DND-41 (cell line): ENCODE measurements at regions not wholly inside any gene's neighbourhood (a gene's known extent, or its start where the extent isn't known, plus 50 kb on each side); places are given as distances from the start of the nearest gene placed in this dataset.

Experiments used
- ATAC-seq: fragments of 200-7000 bp; cut with Tn5 transposase; 3 replicates; pipeline ENCODE4 v1.9.1; 2021; ENCODE audit warnings: low read depth; ENCODE audit not compliant: insufficient read depth
- DNase-seq: peaks from one replicate; pipeline ENCODE4 v3.0.0-alpha.2; 2020
- H2AFZ ChIP-seq: 2 replicates; pipeline ENCODE4 v1.6.0; 2012; ENCODE audit warnings: low read depth, low read length
- H3K27ac ChIP-seq: 2 replicates; pipeline ENCODE4 v1.5.1; 2012; ENCODE audit warnings: low read length, inconsistent platforms
- H3K27me3 ChIP-seq: fragments of 200-600 bp; sonication (generic); 2 replicates; pipeline ENCODE4 v1.6.0; 2012; ENCODE audit warnings: low read length, mild to moderate bottlenecking, inconsistent platforms; ENCODE audit not compliant: insufficient read depth, poor library complexity
- H3K36me3 ChIP-seq: 2 replicates; pipeline ENCODE4 v1.5.1; 2012; ENCODE audit warnings: low read length, inconsistent platforms; ENCODE audit not compliant: insufficient read depth
- H3K4me1 ChIP-seq: 2 replicates; pipeline ENCODE4 v1.5.1; 2012; ENCODE audit warnings: mild to moderate bottlenecking, low read length; ENCODE audit not compliant: insufficient read depth
- H3K4me2 ChIP-seq: 2 replicates; pipeline ENCODE4 v1.6.0; 2012; ENCODE audit warnings: mild to moderate bottlenecking, moderate library complexity, low read length, inconsistent platforms; ENCODE audit not compliant: insufficient read depth
- H3K4me3 ChIP-seq, 2 experiments: fragments of 200-600 bp in 1 of 2; shearing (Covaris generic) in 1 of 2; 2 replicates each; pipeline ENCODE4 v1.5.1; 2012 to 2016; ENCODE audit warnings: inconsistent platforms in 2 of 2, low read length in 2 of 2, mild to moderate bottlenecking in 2 of 2, low read depth in 1 of 2, moderate library complexity in 1 of 2
- H3K79me2 ChIP-seq: 2 replicates; pipeline ENCODE4 v1.6.0; 2012; ENCODE audit warnings: low read length, inconsistent platforms; ENCODE audit not compliant: insufficient read depth
- H3K9ac ChIP-seq: 2 replicates; pipeline ENCODE4 v1.6.0; 2012; ENCODE audit warnings: low read depth, mild to moderate bottlenecking, inconsistent platforms, low read length, moderate library complexity
- H3K9me3 ChIP-seq: 2 replicates; pipeline ENCODE4 v1.5.1; 2012; ENCODE audit warnings: low read length, moderate library complexity, mild to moderate bottlenecking, inconsistent platforms; ENCODE audit not compliant: insufficient read depth, severe bottlenecking
- H4K20me1 ChIP-seq: 2 replicates; pipeline ENCODE4 v1.6.0; 2012; ENCODE audit warnings: low read length; ENCODE audit not compliant: insufficient read depth
- CTCF ChIP-seq: IDR thresholded peaks from 2 replicates; pipeline ENCODE4 v1.5.1; 2012; ENCODE audit warnings: borderline replicate concordance, low read length, moderate library complexity, mild to moderate bottlenecking; ENCODE audit not compliant: poor library complexity, severe bottlenecking; ENCODE audit errors: extremely low read depth
- EZH2 ChIP-seq: IDR thresholded peaks from 3 replicates; pipeline ENCODE4 v1.6.1; 2012; ENCODE audit warnings: borderline replicate concordance, low read depth, mild to moderate bottlenecking, moderate library complexity, low read length, inconsistent platforms; ENCODE audit not compliant: severe bottlenecking

GRCh38 chr3:144831955-144832716, 860.5 kb downstream of the DIPK2A start:
- no peaks in the 10 kb centered on the region for H3K79me2 ChIP-seq
- no peak overlapping the region for H3K4me3 ChIP-seq
- no peaks in the 10 kb centered on the region for H4K20me1 ChIP-seq
- no peaks in the 10 kb centered on the region for H3K4me1 ChIP-seq
- no peaks in the 10 kb centered on the region for H3K27me3 ChIP-seq
- no peak for TF ChIP-seq CTCF
- TF ChIP-seq EZH2, result no peak
- H3K36me3 ChIP-seq, result no peaks in the 10 kb centered on the region
- no peak overlapping the region for H2AFZ ChIP-seq
- no peak overlapping the region for H3K4me2 ChIP-seq
- H3K27ac ChIP-seq, result no peak overlapping the region
- DNase-seq, result no peak
- no peak overlapping the region for H3K9ac ChIP-seq
- ATAC-seq, result no peak
- H3K9me3 ChIP-seq, result peaks cover 7% of the 10 kb centered on the region

- H3K4me1 ChIP-seq, result no peaks in the 10 kb centered on the region
- H3K4me3 ChIP-seq, result no peak overlapping the region
- ATAC-seq (no peak), DNase-seq (no peak)
- no peaks in the 10 kb centered on the region for H4K20me1 ChIP-seq
- TF ChIP-seq CTCF, result no peak
- no peak for TF ChIP-seq EZH2
- H3K79me2 ChIP-seq, result no peaks in the 10 kb centered on the region
- no peak overlapping the region for H3K27ac ChIP-seq
- H3K4me2 ChIP-seq, result no peak overlapping the region
- H2AFZ ChIP-seq, result no peak overlapping the region
- no peaks in the 10 kb centered on the region for H3K27me3 ChIP-seq
- H3K9me3 ChIP-seq, result no peaks in the 10 kb centered on the region
- H3K36me3 ChIP-seq, result no peaks in the 10 kb centered on the region
- no peak overlapping the region for H3K9ac ChIP-seq
Measured at GRCh38 chr3:144839991-144840390, 868.4 kb downstream of the DIPK2A start.

DNA sequence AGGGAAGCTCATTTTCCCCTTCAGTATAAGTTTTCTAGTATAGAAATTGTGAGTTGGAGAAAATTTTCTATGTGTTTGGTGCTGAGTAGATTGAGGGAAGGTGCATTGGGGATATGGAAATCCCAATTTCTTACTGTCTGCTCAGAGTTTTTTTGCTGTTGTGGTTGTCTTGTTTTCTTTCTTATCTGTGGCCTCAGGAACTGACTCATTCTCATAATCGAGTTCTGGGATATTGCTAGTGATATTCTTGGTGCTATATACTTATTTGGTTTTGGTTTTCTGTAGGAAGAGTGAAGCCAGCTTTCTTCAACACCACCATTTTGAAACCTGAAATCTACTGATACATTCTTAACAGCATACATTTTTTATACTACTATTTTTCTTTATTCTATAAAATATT, 869.2 kb downstream of the DIPK2A start:
- Histone ChIP-seq H3K9ac (no peak overlapping the region), H2AFZ (no peak overlapping the region), H4K20me1 (no peaks in the 10 kb centered on the region), H3K9me3 (no peaks in the 10 kb centered on the region), H3K79me2 (no peaks in the 10 kb centered on the region), H3K4me3 (no peak overlapping the region), H3K27ac (no peak overlapping the region), H3K27me3 (no peaks in the 10 kb centered on the region), H3K36me3 (no peaks in the 10 kb centered on the region), H3K4me2 (no peak overlapping the region), H3K4me1 (no peaks in the 10 kb centered on the region)
- no peak for ATAC-seq
- no peak for DNase-seq
- TF ChIP-seq CTCF, result no peak
- TF ChIP-seq EZH2, result no peak
